ENCODE measurements at regions not wholly inside any gene's neighbourhood (a gene's known extent, or its start where the extent isn't known, plus 50 kb on each side); places are given as distances from the start of the nearest gene placed in this dataset.
"Not testable (repeated sequence)": the region's sequence is repeated elsewhere in the genome, so short reads cannot be mapped to it uniquely, and the experiment has no call there.

DNA sequence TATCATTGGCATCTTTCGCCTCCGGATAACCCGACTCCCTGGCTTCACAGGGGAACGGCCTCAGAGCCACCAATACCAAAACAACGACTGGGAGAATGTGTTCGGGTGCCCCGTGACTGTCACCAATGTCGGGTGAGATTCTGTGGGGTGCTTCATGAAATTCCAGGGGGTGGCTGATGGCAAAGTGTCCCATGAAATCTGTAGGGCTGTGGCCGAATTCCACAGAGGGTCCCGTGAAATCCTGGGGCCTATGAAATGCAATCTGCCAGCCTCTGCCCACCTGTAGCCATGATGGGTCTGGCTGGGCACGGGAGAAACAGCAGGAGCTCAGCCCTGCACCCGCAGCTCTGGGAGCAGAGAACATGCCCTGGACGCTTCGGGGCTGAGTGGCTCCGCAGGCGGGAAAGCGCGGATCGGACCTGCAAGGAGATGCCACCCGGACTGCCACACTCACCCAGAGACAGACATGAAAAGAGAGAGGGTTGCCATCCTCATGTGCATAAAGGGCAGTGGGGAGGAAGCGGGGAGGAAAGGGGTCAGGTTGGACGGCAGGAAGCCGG is 192.4 kb downstream of the OLFM1 start:
- DNase-seq: no peak

DNA sequence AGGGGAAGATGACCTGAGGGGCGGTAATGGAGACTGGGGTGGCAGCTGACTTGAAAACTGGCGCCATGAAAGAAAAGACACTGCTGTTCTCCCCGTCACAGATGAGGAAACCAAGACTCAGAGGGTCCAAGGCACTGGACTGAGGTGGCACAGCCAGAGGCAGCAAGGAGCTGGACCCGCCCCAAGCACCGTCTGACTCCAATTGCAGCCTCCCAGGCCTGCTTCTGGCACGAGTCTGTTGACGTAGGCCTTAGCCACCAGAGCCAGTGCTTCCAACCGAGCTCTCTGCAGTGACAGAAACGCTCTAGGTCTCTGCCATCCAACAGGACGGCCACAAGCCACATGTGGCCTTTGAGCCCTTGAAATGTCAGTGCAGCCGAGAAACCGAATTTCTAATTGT is 193.2 kb downstream of the OLFM1 start:
- DNase-seq: no peak

DNA sequence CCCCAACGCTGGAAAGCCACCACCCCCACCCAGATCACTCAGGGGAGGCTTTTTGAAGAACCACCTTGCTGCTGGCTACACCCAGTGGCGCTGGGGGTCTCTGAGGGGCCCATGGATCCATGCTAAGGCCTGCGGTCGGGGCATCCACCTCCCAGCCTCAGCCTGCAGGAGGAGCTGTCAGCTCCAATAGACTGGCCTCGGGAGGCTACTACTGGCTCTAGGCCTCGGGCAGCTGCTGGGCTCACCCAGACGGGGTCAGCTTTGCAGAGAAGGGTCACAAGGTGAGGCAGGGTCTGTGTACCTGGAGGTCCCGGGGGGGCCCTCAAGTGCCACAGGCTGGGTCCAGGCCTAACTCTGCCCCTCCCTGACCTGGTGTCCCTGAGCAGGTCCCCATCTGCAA is 193.7 kb downstream of the OLFM1 start:
- DNase-seq: no peak

DNA sequence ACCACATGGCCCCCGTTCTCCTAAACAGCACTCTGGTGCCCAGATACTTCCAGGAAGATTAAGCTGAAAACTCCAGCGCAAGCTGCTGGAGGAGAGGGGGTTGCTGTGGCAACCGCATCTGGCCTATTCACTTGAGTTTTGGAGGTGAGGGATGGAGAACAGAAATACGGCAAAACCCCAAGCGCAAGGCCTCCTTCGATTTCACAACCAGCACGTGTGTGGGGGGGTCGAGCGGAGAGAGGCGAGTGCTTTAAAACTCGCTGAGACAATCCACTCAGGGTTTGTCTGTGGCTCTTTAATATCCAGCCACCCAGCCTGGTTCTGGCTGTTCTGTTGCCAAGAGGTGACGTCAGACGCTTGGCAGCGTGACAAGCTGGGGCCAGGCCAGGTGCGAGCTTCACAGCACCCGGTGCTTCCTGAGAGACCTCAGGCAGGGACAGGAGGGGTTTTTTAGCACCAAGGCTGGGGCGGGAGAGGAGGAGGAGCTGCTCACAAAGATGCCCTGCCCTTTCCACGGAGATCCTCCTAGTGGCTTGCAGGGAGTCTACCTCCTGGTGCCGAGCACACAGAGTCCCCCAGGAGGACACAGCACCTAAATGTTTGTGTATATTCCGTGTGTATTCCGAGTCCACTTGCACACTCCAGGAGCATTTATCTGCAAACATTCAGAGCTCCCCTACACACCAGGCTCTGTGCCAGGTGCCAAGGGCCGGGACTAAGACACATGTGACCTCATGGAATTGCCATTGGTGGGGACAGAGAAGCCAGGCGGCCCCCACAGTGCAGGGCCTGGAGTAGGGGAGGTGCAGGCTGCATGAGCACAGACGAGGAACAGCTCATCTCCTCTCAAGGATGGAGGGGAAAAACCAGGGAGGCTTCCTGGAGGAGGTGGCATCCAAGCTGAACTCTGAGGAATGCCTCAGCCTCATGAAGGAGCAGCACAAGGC is 194.6 kb downstream of the OLFM1 start:
- DNase-seq: peak; percentile 88

DNA sequence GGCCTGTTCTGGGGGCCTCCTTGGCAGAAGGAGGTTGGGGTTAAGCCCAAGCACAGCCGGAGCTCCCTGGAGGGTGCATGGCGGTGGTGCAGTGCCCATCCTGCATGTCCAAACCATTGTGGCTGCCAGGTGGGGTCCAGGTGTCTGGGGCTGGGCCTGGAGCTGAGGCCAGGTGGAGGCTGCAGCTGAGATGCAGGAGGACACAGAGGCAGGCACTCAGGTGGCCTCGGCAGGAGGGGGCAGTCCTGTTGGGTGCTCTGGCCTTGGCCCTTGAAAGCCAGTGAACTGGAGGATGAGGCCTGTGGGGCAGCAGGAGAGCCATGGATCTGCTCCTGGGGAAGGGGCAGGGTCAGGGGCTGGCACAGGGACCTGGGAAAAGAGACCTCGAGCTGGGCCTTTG is 195.3 kb downstream of the OLFM1 start:
- no peak for DNase-seq

DNA sequence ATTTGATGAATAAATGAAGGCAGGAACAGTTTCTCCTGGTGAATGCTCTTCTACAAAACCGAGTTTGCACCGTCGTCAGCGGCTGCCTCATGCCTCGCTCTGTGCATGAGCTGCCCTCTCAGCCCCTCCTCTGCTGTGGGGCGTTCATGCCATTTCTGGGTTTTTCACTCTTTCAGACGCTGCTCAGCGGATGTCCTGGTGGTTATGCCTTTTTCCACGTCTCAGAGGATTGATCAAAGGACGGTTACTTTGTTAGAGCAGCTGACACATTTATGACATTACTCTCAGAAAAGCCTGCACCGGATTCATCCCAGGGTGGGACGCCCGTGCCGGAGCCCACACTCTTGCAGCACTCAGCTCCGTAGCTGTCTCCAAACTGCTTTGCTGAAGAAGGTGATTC is 195.9 kb upstream of the PPP1R26 start:
- DNase-seq: no peak

DNA sequence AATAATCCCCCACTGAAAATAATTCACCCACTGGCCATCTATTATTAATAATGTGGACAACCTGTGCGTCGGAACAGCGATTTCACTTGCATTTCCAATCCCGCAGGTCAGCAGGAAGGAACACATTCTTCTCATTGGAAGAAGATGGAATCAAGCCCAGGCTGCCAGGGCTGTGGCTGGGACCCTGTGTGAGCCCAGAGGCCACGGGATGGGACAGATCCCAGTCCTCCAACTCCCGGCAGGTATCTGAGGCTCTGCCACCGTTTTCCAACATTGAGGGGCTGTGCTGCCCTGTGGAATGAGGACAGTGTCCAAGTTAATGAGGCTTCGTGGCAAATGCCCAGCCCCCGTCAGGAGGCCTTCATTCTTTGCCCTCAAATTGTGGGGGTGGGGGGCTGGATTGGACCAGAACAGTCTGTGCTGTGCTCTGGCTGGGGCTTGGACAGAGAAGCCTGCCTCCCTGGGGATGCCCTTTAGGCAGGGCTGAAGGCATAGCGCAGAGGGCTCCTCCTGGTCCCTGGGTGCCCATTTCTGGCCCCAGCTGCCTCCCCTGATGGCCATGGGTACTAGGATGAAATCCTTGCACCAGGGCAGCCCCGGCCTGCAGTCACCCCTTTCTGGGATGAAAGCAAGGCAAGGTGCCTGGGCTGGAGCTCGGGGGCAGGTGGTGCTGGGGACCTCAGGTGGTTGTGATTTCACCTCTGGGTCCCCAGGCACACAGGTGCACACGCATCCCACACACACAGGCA is 195.0 kb upstream of the PPP1R26 start:
- no peak for DNase-seq

DNA sequence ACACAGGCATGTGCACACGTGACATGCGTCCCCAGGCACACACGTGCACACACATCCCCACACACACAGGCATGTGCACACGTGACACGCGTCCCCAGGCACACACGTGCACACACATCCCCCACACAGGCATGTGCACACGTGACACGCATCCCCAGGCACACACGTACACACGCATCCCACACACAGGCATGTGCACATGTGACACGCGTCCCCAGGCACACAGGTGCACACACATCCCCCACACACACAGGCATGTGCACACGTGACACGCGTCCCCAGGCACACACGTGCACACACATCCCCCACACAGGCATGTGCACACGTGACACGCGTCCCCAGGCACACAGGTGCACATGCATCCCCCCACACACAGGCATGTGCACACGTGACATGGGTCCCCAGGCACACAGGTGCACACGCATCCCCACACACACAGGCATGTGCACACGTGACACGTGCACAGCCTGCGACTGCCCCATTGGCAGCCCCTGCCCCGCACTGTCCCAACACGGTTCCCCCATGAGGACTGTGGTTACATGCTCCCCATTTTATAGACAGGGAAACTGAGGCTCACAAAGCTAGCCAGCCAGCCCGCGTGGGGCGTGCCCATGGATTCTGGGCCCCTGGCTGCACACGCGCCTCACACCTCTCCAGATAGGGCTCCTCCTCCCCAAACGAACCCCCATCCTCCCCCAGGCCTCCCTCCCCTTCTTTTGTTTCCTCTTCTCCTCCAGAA is 193.2 kb upstream of the PPP1R26 start:
- not testable (repeated sequence) for DNase-seq

DNA sequence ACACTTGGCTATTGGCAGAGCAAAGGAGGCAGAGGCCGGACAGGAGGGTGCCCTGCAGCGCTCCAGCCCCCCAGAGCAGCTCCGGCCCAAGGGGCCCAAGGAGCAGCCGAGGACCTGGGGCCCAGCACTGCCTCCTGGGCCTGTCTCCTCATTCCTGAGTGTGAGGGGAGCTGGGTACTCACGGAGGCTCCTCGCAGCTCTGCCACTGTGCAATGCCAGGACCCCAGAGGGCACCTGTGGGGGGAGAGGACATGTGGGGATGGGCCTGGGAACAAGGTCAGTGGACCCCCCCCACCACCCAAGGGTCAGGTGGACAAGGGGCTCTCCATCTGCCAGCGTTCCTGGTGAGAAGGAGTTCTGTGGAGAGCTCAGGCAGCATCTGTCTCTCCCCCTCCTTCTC is 192.6 kb upstream of the PPP1R26 start:
- no peak for DNase-seq

DNA sequence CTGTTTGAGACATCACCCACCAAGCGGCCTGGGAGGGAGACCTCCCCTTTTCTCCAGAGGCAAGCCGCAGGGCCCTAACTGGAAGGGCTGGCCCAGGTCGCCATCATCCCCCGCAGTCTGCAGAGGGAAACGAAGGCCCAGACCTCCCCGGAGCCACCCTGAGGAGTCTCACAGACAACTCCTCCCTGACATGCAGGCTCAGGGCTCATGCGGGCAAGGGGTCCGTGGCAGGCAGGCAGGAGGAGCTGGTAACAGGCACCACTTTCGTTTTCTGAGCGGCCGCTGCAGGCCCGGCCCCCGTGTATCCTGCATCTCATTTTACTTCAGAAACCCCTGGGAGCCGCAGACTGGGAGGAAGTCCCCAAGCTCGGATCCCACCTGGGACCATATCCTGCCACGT is 192.0 kb upstream of the PPP1R26 start:
- DNase-seq: no peak

DNA sequence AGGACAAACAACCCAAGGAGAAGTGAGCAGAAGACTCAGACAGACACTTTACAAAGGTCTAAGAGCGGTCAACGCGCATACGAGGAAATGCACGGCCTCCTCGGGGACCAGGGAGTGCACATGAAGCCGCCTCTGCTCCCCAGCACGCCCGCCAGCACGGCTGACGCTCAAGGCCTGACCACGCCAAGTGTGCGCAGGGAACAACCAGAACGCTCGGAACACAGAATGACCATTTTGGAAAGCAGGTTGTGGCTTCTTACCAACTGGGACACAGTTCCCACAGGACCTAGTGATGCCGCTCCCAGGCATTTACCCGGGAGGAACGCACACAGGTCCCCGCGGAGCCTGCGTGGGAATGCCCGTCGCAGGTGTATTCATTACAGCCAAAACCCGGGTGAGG is 191.5 kb upstream of the PPP1R26 start:
- DNase-seq: no peak

DNA sequence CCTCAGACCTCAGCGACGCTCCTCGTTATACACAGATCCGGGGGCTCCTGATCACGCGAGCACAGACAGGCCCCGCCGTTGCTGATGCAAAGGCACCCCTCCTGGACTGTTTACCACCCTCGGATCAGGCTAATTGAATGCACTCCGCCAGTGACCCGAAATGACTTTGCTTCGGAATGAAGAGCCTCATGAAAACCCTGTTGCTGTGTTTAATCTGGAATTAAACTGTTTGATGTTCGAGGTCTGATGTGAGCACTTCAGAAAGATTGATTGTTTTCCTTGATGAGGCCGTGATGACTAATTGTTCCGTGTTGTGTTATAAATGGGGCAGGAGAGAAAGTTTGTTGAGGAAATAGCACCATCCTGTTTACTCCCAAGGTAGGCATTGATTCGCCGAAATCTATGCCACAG is 190.5 kb upstream of the PPP1R26 start:
- no peak for DNase-seq

DNA sequence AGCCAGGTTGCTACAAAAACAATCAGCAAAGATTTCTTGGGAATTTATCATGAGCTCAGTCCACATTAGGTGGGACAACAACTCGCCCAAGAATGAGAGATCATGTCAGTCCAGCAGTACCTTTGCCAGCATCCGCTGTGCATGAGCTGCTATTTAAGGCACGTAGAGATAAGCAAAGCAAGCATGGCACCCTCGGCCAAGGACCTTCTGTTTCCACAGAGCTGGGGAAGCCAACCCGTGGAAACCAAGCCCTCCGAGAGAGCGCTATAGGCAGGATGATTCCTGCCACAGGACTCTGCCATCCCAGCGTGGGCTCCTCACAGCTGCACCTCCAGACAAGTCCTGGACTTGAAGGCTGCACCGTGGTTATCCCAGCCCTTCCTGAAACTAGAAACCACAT is 189.5 kb upstream of the PPP1R26 start:
- DNase-seq: no peak

DNA sequence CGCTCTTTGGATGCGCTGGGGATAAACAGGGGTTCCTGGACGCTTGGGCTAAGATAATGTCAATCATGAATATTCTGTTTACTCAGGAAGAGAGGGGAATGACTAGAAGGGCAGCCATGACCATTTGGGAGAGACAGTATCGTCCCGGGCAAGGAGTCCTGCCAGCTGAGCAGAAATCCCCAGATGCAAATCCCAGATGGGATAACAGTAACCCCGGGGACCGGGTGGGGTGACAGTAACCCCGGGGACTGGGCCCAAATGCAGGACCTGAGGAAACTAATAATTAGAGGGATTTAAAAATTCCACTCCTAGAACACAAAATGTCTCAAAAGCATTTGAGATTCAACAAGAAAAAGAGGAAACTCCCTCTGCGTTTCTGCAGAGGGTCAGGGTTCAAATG is 189.0 kb upstream of the PPP1R26 start:
- no peak for DNase-seq

DNA sequence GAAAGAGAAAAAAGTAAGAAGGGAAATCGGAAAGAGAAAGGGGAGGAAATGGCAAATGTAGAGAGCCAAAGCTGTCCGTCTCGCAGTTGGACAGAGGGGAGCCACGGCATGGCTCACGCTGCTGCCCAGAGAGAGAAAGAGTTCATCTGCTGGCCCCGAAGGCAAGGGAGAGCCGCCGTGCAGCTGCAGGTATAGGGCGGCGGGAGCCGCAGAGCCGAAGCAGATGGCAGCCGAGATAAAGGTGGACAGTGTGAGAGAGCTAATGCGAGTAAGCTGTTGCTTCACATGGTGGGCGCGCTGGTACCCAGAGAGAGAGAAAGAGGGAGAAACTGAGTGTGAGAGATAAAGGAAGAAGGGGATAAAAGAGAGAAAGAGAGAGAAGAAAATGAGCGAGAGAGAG is 188.4 kb upstream of the PPP1R26 start:
- DNase-seq: no peak

DNA sequence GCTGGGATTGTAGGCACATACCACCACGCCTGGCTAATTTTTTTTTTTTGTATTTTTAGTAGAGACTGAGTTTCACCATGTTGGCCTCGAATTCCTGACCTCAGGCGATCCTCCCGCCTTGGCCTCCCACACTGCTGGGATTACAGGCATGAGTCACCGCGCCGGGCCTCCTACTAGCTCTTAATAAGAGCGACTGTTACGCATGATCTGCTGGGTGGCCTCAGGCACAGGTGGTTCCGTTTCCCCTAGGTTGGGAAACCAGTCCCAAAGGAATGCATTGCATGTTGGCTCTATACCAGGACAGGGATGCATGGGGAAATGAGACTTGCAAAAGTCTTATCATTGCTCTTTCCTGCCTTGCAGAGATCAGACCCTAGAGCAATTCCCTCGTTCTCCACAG is 184.7 kb upstream of the PPP1R26 start:
- no peak for DNase-seq

DNA sequence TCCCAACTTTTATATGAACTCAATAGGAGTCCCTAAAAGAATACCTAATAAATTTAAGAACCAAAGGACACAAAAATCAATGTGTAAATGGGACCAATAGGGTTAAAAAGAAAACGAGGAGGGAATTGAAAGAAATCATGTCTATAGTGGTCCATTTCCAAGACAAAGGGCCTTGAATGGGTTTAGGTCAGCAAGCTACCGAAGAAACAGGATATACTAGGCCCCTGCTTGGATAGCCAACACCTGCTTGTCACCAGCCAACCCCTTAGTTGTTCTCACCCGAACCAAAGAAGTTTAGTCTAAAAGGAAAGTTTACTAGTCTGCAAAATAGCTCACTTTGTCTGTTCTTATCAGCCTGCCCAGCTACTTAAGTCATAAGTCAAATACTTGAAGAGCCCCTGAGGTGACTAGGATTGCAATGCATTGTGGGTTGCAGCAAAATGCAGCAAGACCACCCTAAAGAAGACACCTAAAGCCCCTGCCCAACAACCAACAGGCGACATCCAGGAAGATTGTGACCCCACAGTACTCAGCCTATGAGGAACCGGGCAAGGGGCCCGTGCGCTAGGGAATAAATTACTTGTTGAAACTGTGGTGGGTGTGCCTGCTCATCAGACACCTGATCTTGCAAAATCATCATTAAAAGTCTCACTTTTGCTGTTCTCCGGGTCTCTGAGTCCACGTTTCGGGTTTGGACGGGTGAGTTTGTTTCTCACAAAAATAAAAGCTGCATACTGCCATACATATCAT is 183.9 kb upstream of the PPP1R26 start:
- no peak for DNase-seq

DNA sequence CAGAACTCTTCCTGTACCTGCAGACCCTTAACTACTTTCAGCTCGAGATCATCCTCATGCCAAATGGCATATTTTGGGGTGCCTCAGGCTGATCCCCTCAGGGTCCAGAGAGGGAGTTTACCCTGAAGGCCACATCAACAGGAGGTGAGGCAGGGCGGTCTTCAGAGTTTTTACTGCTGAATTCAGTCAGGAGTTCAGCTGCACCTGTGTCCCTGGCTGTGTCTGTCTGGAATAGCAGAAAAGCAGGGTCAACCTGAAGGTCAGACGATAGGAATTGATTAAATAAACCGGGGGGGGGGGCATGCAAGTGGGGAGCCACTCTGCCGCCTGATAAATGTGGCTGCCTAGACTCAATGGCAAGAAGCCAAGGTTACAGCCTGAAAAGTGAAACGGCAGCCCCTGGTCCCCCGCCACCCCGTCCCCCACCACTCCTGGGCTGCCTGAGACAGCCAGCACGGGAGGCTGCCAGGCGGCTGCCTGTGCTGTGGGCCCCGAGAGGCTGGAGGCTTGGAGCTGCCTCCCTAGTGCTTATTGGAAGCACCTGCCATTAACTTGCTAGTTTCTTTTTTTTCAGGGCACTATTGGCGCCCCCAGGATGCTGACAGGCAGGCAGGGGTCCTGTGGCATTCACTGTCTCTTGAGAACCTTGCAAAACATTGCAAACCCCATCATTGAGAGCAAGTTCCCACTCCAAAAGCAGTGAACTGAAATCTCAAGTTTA is 182.7 kb upstream of the PPP1R26 start:
- no peak for DNase-seq

DNA sequence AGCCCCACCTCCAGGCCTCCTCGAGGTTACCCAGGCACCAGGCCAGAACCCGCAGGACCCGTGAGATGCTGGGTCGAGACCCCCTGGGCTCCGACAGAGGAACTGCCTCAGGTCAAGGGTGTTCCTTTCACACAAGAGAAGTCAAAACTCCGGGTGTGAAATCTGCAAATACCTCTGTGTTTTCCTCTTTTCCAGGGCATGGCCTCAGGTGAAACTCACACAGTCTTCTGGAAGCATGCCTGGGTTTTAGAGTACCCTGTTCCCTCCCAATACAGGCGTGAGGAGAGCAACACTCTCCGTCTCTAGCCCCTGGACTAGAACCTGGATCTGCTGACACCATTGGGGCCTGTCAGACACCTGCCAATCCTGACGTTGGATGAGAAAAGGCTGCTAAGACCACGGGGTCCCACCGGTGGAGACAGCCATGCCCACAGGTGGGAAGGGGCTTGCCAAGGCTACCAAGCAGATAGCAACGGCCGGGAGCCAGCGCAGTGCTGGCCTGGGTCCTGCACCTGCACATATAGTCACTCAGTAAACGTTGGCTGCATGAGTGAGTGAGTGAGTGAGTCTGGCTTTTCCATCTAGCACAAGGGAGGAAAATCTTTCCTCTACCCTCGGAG is 182.0 kb upstream of the PPP1R26 start:
- no peak for DNase-seq

DNA sequence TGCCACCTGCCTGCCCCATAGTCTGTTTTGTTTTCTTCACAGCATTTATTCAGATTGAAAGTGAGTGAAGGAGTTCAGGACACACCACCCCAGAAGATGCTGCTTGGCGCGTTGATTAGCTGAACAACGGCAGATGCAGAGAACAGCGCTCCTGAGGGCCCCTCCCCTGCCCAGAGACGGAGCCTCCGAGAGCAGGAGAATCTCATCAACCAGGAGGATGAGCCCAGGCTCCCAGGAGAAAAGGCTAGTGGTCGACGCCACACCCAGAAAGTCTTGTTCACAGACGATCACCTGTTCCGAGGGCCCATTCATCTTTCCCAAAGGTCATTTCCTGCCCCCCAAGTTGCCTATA is 180.4 kb upstream of the PPP1R26 start:
- no peak for DNase-seq

DNA sequence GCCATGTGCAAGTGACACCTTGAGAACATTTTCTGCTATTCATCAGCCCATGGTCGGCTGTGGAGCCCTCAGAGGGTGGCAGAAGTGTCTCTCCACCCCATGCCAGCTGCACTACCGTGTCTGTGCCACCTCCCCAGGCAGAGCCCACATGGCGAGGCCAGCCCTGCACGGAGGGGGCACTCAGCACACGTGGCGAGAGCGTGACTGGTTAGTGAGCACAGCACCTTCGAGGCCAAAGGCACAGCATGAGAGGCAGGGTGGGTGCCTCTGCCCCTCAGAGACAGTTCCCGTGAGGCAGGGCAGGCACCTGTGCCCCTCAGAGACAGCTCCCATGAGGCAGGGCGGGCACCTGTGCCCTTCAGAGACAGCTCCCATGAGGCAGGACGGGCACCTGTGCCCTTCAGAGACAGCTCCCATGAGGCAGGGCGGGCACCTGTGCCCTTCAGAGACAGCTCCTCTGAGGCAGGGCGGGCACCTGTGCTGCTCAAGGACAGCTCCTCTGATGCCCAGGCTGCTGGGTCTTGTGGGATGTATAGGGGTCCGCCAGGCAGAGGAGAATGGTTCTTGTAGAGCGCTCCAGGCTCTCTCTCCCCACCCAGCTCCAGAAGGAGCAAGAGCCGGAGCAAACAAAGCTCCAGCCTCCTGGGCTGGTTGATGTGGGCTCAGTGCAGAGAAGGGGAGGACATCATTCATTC is 179.8 kb upstream of the PPP1R26 start:
- DNase-seq: no peak

Measured in NCI-H1436 (cell line).